ENCODE measurements at regions not wholly inside any gene's neighbourhood (a gene's known extent, or its start where the extent isn't known, plus 50 kb on each side); places are given as distances from the start of the nearest gene placed in this dataset.
"Not testable (repeated sequence)": the region's sequence is repeated elsewhere in the genome, so short reads cannot be mapped to it uniquely, and the experiment has no call there.

GRCh38 chr16:60137891-60138290 lies 1403.8 kb upstream of the GOT2 start:
- Histone ChIP-seq H3K4me2 (no peak overlapping the region), H3K9me2 (replicated peaks; ENCODE audit: insufficient read depth) (no peaks in the 10 kb centered on the region), H3K4me1 (ENCODE audit: insufficient read depth) (no peaks in the 10 kb centered on the region), H4K20me1 (ENCODE audit: insufficient read depth, poor library complexity, severe bottlenecking) (no peaks in the 10 kb centered on the region), H3K27me3 (no peaks in the 10 kb centered on the region), H2AFZ (no peak overlapping the region), H3K9me3 (ENCODE audit: low read depth) (no peaks in the 10 kb centered on the region), H3K79me2 (no peaks in the 10 kb centered on the region), H3K27ac (no peak overlapping the region), H3K4me3 (no peak overlapping the region), H3K36me3 (replicated peaks; ENCODE audit: insufficient read depth, low read depth) (no peaks in the 10 kb centered on the region)
- no peak for DNase-seq (ENCODE audit: low spot score)
- TF ChIP-seq EZH2 (IDR thresholded peaks at IDR 0.05; ENCODE audit: borderline replicate concordance) (no peak), EZH2phosphoT487 (IDR thresholded peaks at IDR 0.05; ENCODE audit: low read depth, severe bottlenecking, unreplicated experiment) (no peak)
- TF ChIP-seq, protein P1, sequence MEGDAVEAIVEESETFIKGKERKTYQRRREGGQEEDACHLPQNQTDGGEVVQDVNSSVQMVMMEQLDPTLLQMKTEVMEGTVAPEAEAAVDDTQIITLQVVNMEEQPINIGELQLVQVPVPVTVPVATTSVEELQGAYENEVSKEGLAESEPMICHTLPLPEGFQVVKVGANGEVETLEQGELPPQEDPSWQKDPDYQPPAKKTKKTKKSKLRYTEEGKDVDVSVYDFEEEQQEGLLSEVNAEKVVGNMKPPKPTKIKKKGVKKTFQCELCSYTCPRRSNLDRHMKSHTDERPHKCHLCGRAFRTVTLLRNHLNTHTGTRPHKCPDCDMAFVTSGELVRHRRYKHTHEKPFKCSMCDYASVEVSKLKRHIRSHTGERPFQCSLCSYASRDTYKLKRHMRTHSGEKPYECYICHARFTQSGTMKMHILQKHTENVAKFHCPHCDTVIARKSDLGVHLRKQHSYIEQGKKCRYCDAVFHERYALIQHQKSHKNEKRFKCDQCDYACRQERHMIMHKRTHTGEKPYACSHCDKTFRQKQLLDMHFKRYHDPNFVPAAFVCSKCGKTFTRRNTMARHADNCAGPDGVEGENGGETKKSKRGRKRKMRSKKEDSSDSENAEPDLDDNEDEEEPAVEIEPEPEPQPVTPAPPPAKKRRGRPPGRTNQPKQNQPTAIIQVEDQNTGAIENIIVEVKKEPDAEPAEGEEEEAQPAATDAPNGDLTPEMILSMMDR (IDR thresholded peaks at IDR 0.05; ENCODE audit: poor library complexity): no peak

DNA sequence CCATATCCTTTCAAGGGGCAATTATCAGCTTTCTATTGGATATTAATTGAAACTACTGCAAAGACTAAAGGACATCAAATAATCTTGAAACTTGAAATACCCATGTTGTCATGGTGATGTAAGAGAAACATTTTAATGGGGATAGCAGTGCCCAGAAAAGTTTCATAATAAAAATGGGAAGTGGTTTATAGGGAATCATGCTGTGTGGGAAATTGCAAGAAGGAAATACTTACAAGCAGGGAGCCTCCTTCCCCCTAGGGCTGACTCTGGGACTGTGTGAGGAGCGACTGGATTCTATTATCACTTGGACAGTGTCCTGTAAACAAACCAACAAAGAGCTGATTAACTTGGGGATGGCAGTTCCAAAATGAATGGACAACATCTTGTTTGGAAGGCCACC lies 1393.1 kb upstream of the GOT2 start:
- DNase-seq (ENCODE audit: low spot score): no peak
- H3K79me2 ChIP-seq: no peaks in the 10 kb centered on the region

GRCh38 chr16:60126115-60126514 lies 1392.0 kb upstream of the GOT2 start:
- not testable (repeated sequence) for H3K4me1 ChIP-seq (ENCODE audit: insufficient read depth); H3K79me2 ChIP-seq; H4K20me1 ChIP-seq (ENCODE audit: insufficient read depth, poor library complexity, severe bottlenecking); H3K27me3 ChIP-seq; DNase-seq (ENCODE audit: low spot score); H3K4me3 ChIP-seq; H3K9me2 ChIP-seq (replicated peaks; ENCODE audit: insufficient read depth); H3K9me3 ChIP-seq (ENCODE audit: low read depth); H3K36me3 ChIP-seq (replicated peaks; ENCODE audit: insufficient read depth, low read depth); H2AFZ ChIP-seq; H3K4me2 ChIP-seq; H3K27ac ChIP-seq
- 89% methylated on average over 2 of the region's 2 CpGs for WGBS (ENCODE audit: low lambda C conversion rate, missing lambda C conversion rate)

More for the DNA sequence above, 1393.1 kb upstream of the GOT2 start:
- no peaks in the 10 kb centered on the region for H3K9me2 ChIP-seq (replicated peaks; ENCODE audit: insufficient read depth)
- H2AFZ ChIP-seq: no peak overlapping the region
- H3K4me3 ChIP-seq: no peak overlapping the region
- no peaks in the 10 kb centered on the region for H3K27me3 ChIP-seq
- H3K36me3 ChIP-seq (replicated peaks; ENCODE audit: insufficient read depth, low read depth): no peaks in the 10 kb centered on the region
- WGBS (ENCODE audit: low lambda C conversion rate, missing lambda C conversion rate): 44% methylated on average over 1 of the region's 1 CpG
- H3K4me1 ChIP-seq (ENCODE audit: insufficient read depth): no peaks in the 10 kb centered on the region
- no peak overlapping the region for H3K27ac ChIP-seq
- H3K4me2 ChIP-seq: no peak overlapping the region
- TF ChIP-seq EZH2 (IDR thresholded peaks at IDR 0.05; ENCODE audit: borderline replicate concordance) (no peak), EZH2phosphoT487 (IDR thresholded peaks at IDR 0.05; ENCODE audit: low read depth, severe bottlenecking, unreplicated experiment) (no peak)
- TF ChIP-seq, protein P1 (IDR thresholded peaks at IDR 0.05; ENCODE audit: poor library complexity): no peak
- H4K20me1 ChIP-seq (ENCODE audit: insufficient read depth, poor library complexity, severe bottlenecking): no peaks in the 10 kb centered on the region
- H3K9me3 ChIP-seq (ENCODE audit: low read depth): no peaks in the 10 kb centered on the region

- no peaks in the 10 kb centered on the region for H4K20me1 ChIP-seq (ENCODE audit: insufficient read depth, poor library complexity, severe bottlenecking)
- TF ChIP-seq, protein P1 (IDR thresholded peaks at IDR 0.05; ENCODE audit: poor library complexity): no peak
- TF ChIP-seq EZH2 (IDR thresholded peaks at IDR 0.05; ENCODE audit: borderline replicate concordance) (no peak), EZH2phosphoT487 (IDR thresholded peaks at IDR 0.05; ENCODE audit: low read depth, severe bottlenecking, unreplicated experiment) (no peak)
- no peaks in the 10 kb centered on the region for H3K27me3 ChIP-seq
- H3K36me3 ChIP-seq (replicated peaks; ENCODE audit: insufficient read depth, low read depth): no peaks in the 10 kb centered on the region
- no peaks in the 10 kb centered on the region for H3K4me1 ChIP-seq (ENCODE audit: insufficient read depth)
- no peak for DNase-seq (ENCODE audit: low spot score)
- WGBS (ENCODE audit: low lambda C conversion rate, missing lambda C conversion rate): 60% methylated on average over 4 of the region's 4 CpGs
- H3K79me2 ChIP-seq: no peaks in the 10 kb centered on the region
- H3K9me2 ChIP-seq (replicated peaks; ENCODE audit: insufficient read depth): no peaks in the 10 kb centered on the region
- H3K4me3 ChIP-seq: no peak overlapping the region
- H3K27ac ChIP-seq: no peak overlapping the region
- H2AFZ ChIP-seq: no peak overlapping the region
- H3K4me2 ChIP-seq: no peak overlapping the region
- no peaks in the 10 kb centered on the region for H3K9me3 ChIP-seq (ENCODE audit: low read depth)
Measured at GRCh38 chr16:60123392-60124023, 1389.4 kb upstream of the GOT2 start.

All from hepatocyte (in vitro differentiated cells).